Activated CD8-positive, alpha-beta memory T cell treated with anti-CD3 and anti-CD28 coated beads, Interleukin-2, amount 50 U/mL, for 4 hours (primary cell): ENCODE measurements at regions not wholly inside any gene's neighbourhood (a gene's known extent, or its start where the extent isn't known, plus 50 kb on each side); places are given as distances from the start of the nearest gene placed in this dataset.

Experiments
- DNase-seq: peaks from one replicate; pipeline ENCODE4 v3.0.0-alpha.2; 2020

DNA sequence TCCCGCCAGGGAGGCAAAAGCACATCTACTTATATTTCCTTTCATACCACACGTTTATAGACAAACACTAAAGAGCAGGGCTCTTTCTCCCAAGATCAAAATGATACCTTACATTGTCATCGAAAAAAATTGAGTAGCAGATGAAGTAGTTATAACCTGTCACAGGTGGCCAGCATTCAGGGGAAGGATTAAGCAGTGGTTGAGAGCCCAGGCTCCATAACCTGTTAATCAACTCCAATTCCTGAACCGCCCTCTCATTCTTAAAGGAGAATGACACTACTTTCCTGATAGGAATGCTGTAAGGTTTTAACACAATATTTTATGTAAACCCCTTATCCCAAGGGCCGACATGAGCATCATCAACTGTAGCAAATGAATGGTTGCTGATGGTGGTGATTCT lies 268.9 kb upstream of the KCNIP4 start:
- no peak for DNase-seq

DNA sequence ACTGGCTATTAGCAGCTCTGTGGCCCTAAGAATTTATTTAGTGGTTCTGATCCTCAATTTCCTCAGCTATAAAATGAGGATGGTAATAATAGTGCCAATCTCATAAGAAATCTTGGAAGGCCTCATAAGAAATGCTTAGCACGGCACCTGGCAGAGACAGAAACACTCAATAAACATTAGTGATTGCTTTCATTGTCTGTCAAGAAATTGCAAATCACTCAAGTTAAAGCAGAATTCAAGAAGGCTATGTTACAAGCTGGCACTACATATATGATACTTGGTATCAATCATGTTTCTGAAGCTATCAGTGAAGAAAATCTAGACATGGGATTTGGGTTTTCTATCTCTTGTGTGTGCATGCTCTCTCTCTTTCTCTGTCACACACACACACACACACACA lies 267.7 kb upstream of the KCNIP4 start:
- DNase-seq: no peak

DNA sequence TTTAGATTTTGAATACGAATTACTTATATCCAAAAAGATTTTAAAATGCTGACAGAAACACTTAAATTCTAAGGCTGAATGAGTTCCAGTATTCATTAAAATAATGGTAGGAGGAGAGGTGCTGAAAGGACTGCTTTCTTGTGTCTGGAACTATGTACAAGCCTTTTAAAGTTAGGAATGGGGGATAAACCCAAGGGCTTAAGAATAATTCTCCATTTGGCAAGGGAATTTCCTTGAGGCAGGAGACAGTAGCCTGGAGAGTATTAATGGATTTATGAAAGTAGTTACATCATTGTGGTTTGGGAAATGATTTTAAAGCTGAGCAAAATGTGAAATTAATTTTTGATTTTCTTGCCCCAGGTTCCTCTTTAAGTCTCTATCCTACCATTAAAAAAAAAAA lies 266.5 kb upstream of the KCNIP4 start:
- no peak for DNase-seq

DNA sequence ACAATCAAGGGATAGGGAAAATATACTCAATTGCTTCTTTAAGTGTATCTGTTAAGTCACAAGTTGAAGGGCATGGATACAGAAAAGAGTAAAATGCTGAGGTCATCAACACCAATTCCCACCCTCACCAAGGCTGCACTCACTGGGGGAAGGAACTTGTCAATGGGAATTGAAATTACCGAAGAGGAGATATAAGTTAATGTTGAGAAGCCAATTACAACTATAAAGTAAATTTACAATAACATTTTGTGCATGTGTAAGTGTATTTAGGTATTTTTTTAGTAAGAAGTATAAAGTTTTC lies 255.1 kb upstream of the KCNIP4 start:
- no peak for DNase-seq

DNA sequence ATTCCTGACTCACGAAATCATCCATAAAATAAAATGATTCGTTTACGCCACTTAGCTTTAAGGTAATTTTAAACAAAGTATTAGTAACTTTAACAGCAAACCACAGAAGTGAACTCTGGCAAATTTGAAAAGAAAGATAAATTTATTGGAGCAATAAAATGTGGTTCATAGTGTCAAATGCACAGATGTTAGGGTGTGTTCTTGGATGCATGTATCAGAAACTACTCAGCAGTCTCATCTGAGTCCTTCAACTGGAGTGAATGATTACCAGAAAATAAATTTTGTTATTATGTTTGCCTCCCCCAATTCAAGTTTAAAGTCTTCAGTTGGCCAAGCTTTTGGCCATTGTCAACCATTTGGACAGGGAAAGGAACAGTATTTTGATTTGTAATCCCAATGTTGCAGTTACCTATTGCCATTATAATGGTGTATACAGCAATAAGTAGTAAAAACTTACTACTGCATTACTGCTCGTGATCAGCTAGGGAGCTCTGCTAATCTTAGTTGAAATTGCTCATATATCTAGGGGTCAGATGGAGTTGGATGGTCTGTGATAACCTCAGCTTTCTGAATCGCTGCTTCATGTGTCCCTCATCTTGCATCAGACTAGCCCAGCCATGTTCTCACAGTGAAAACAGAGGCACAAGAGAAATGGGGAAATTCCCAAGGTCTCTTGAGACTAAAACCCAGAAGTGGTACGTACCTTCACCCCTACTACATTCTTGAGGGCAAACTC lies 254.6 kb upstream of the KCNIP4 start:
- DNase-seq: no peak

DNA sequence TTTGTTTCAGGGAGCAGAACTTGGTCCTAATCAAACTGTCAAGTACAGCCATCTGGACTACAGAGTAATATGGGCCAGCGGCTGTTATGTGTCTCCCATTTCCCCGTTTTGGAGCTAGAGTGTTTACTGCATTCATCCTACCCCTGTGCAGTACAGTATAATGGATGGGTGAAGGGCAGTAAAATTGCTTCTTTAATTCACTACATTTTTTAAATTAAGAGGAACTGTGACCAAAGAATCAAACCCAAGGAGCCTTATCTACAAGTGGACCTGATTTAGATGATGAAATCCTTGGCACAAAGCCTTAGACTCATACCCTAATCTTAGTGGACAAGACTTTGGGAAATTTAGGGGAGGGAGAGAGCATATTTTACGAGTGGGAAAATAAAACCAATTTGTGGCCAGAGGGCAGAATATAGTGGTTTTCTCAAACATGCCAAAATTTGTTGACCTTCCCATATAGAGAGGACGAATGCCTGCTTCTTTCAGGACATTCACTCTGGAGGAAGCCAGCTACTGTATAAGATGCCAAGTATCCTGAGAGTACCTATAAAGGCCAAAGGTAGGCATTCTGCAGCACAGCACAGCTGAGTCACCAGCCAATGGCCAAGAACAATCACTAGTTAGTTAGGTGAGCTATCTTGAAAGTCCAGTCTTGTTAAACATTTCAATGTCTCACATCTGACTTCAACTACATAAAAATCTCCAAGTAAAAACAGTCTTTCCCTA lies 253.8 kb upstream of the KCNIP4 start:
- no peak for DNase-seq

DNA sequence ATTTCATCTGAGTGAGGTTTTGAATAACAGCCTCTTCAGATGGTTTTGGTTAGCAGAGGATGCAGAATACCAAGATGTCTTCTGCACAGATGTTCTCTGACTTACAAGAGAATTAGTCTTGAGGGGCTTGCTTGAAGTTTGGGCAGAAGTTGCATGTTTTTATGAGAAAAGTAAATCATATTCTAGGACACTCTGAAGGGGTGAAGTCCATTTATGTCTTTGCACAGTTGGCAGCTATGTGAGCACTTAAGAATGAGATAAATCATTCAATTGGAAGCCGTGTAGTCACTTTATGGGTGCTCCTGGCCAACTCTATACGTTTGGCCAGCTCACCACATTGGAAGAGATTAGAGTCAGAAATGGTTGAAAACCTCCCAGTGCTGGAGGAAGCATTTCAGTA lies 252.7 kb upstream of the KCNIP4 start:
- no peak for DNase-seq

DNA sequence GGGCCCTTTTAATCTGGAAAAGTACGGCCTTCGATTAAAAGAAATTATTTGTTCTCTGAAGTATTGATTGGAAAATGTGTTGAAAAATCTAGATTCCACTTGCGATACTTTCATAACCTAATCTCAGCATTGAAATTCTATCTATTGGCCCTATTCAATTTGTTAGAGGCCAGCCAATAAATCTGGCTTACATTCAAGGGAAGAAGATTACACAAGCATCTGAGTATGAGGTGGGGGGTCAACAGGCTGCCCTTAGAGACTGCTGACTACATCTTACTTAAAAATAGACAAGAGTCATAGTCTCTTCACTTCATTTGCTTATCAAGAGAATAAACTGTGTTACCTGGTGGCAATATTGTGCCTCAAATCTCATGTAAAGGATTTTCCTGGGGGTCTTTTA lies 248.0 kb upstream of the KCNIP4 start:
- DNase-seq: no peak

DNA sequence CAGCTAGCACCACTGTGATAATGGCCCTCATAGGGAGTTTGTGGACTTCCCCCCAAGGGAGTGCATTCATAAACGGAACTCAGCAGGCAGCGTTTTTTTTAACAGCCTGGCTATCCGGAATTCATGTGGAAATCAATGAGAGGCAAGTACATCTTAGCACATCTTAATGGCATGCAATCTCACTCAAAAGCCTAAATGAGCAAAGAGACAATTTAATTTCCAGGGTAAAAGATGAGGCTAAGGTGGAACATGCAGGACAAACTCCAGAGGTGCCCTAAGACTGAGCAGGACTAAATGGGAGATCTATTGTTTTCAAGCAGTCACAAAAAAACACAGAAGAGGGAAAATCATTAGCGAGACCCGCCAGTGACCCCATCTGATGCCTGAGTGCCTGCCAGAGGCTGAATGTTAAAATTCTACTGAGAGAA lies 243.5 kb upstream of the KCNIP4 start:
- no peak for DNase-seq

DNA sequence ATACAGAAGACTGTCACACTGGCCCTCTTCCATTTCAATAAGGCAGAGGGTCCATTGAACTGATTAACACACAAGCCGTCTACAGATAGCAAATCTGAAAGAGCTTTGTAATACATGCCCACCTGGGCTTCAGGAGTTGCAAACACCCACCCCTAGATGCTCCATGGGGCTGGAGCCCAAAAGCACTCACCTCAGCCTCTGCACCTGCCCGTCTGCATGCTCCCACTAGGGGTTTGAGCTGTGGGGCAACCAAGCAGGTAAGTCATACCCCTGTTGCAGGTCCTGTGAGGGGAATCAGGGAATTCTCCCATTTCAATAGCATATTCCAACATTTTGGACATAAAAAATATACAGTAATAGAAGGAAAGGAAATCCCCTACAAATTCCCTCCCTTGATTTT lies 243.0 kb upstream of the KCNIP4 start:
- DNase-seq: no peak

DNA sequence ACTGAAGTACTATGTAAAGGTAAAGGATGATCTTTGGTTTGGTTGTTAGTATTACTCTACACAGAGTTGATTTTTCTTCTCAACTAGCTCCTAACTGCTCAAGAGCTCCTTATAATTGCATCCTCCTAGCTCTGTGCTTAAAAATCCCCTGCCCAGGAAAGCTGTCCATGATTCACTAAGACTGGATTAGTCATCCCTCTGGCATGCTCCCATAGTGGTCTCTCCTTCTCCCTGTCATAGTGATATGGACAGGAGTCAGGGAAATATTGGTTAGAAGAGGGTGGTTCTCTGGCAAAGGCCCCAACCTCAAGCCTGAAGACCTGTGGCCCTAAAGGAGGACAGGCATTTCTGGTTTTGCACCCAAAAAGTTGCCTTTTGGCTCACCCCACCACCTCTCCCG lies 242.3 kb upstream of the KCNIP4 start:
- DNase-seq: no peak

DNA sequence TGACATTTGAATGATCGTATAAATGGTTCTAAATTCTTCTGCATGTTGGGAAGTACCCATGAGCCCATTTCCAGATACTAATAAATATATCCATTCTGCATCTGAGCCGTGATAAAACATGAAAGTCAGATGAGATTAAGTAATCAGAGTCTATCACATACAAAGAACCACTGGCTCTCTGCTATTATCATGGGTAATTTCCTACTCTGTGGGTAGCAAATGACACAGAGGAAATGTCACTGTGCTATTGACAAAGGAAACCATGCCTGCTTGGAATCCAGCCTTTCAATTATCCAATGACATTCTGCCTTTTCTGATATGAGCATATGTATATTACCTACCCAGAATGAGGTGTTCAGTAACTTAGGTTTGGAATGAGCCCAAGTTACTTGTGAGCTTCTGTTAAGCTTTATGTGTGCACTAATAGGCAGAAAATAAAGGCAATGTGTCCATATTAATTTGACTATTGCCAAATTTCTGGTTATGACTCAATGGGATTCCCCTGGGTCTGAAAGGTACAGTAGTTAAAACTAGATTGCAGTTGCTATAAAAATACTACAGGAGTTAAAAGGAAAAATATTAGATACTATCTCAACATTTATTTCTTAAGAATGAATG lies 238.7 kb upstream of the KCNIP4 start:
- no peak for DNase-seq

DNA sequence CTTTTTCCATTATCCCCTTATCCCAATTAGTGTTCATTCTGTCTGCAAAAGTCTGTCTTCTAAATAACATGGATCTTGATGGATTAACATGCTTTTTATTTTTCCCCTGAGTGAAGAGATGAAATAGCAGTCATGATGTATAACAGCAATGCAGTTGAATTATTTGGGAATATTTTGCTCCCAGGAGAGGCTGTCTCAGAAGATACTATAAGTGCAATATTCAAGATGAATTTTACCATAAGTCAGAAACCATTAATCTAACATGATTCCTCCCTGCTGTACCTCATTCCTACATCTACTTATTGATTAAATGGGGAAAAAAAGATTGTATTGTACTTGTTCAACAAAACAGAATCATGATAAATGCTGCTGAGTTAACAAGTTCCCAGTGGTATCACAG lies 233.2 kb upstream of the KCNIP4 start:
- DNase-seq: no peak

DNA sequence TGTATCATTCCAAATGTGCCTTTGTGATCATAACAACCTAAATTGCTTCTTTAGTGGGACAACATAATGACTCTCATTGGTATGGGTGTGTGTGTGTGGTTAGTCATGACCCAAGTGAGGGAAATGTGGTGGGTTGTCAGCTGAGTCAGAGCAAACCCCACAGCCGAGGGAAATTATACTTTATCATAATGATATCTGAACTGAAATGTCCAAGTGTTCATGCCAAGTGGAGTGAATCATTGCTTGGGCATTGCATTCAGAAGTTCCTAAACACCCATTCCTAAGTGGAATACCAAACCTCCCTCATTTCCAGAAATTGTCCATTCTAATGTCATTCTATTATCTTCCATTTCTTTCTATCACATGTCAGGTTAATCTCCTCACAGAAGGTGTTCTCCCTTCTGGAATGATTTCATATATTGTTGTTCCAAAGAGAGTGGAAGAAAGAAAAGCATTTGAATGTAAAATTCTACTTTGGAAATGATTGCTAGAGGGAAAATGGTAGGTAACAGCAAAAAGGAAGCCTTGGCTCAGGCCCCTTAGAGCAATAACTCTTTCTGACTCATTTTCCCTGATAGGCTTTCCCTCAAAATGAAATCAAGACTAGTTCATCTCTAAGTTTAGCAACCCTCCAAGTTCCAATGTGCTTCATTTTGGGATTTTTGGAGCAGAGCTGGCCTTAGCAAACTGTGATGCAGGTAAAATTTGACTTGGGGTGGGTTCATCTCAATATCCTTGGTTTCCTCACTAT lies 230.7 kb upstream of the KCNIP4 start:
- no peak for DNase-seq

DNA sequence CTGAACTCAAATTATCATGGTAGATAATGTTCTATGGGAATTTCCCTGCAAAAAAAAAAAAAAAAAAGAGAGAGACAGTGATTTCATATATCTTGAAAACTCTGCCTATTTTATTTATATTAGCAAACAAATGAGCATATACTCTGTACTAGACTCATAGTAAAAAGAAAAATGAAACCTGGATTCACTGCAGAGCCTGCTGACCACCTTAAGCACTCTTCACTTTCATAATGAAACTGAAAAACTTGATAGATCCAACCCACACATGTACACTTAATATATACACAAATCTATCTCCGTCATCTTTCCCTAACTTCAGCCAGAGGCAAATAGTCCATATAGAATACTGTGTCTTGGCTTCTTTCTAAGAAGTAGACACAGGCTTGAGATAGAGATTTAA lies 226.1 kb upstream of the KCNIP4 start:
- DNase-seq: no peak

DNA sequence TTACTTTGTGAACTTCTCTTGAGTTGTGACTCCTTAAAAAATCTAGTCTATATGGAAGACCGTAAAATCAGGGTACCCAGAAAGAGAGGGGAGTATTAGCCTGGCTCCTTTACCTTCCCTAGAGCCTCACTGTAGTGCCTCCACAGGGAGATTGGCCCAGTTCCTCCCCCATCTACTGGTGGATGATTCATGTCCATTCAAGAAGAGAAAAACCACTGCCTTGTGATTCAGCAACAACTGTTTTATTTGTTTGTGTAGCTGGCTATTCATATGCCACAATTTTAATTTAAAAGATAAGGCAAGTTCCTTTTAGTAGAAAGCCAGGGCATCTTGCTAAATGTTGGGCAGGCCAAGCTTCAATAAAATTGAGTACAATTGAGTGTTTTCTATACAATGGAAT lies 221.8 kb upstream of the KCNIP4 start:
- no peak for DNase-seq

DNA sequence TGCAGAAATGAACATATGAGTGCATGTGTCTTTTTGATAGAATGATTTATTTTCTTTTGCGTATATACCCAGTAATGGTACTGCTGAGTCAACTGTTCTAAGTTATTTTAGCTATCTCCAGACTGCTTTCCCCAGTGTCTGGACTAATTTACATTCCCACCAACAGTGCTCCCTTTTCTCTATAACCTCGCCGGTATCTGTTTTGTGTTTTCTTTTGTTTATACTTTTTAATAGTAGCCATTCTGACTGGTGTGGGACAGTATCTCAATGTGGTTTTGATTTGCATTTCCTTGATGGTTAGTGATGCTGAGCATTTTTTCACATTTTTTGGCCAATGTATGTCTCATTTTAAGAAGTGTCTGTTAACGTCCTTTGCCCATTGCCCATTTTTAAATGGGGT lies 218.6 kb upstream of the KCNIP4 start:
- no peak for DNase-seq

DNA sequence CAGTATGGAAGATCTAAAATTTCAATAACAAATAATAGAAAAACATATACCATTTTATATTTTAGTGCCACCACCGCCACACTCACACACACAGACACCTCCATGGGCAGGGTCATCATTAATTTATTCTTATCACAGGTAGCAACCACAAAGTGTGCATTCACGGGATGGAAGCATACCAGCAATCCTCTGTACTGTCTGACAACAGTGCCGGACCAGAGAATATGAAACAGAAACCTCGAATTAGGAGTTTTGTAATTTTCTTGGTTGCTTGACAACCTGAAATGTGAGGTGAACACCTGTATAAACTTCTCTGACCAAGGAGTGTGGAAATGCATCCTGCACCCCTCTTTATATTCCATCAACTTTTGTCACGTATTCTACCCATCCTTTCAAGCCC lies 213.9 kb upstream of the KCNIP4 start:
- no peak for DNase-seq

DNA sequence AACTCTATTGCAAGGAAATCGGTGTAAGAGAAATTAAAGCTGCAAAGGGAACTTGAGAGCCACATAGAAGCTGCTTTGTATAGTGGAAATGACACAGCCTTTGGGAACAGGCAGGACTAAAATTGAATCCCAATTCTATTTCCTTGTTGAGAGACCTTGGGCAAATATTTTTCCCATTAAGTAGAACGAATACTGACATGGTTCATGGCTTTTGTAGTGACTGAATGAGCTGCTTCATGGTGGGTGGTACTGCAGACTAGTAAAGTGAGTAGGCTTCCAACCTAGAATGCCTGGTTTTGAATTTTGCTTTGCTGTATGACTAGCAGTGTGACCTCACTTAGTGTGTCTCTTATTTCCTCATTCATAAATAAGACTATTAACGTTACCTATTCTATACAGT lies 182.2 kb upstream of the KCNIP4 start:
- no peak for DNase-seq

DNA sequence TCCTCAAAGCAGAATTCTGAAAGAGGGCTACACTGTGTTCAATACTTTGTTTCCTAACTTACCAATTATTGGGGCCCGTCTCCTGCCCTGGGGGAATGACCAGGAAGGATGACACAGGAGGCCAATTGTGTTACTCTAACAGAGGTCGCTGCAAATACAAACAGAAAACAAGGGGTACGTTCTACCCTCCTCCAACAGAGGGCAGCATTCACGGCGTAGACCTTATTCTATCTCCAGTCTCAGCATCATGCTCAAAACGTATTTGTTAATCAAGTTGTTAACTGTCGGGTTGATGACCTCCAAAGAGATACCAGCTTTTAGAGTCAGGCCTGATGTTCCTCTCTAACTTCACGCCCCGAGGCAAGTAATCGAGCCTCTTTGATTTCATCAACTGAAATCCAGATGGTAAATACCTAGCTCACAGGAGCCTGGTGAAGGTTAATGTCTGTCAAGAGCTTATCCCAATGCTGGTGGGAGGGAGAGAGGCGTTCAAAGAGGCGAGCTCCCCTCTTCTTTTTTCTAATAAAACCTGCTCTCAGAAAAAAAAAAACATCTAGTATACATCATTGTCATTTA lies 181.0 kb upstream of the KCNIP4 start:
- no peak for DNase-seq

DNA sequence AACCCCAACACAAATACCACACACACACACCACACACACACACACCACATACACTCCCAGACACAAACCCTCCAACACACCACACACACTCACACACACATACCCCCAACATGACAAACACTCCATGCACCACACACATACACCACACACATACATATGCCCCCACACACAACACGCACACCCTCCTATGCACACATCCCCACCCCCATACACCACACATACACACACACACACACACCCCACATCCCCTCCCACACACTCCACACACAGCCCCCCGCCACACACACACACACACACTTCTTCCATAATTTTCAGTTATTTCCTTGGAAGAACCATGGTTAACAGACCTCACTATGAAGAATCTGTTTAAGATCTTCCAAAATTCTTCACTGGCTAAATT lies 173.5 kb upstream of the KCNIP4 start:
- DNase-seq: no peak

DNA sequence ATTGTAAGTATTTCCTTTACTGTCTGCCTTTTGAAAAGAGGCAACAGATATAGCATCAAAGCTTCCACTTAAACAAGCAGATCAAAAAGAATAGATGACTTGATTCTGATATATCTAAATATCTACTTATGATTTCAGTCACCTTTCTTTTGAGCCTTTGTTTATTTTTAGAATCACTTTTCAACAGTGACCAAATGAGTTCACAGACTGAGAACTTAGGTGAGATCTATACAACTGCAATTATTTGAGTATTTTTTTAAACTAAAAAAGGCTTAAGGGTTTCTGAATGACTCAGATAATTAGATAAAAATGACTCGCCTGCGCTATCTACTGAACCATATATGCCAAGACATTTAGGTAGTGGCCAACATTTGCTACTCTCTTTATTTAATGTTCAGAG lies 166.7 kb upstream of the KCNIP4 start:
- DNase-seq: no peak

DNA sequence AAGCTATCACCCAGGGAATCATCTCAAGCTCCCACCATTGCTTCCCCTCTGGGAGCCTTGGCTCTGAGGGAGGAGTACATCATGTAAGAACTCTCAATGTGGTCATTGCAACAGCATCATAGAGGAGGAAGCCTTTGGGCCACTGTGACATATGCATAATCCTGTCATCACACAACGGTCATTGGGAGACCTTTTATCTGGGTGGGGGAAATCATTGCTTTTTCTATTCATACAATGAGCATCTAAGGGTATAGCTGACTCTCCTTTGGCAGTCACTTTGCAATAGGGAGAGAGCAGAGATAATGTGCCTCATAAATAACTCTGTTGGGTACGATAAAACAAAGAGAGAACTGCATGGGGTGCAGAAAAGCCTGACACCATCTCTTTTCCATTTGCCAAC lies 155.2 kb upstream of the KCNIP4 start:
- DNase-seq: no peak

DNA sequence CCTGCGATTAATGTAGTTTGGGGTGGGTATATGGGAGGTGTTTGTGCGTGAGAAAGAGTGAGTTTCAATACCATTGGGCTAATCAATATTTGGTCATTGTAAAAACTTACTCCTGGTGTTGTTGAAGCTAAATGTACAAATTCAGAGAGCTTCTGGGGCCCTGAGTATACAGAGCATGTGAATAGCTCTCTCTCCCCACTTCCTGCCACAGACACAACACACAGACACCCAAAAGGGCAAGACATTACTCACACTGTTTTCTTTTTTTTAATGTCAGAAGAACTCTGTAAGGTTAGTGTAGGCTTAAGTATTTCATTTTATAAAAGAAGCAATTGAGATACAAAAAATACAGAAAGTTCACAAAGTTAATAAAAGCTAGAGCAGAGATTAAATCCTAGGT lies 151.3 kb upstream of the KCNIP4 start:
- DNase-seq: no peak
